DND-41 (cell line): ENCODE measurements at regions not wholly inside any gene's neighbourhood (a gene's known extent, or its start where the extent isn't known, plus 50 kb on each side); places are given as distances from the start of the nearest gene placed in this dataset.

ENCODE experiments used
- EZH2 ChIP-seq: IDR thresholded peaks from 3 replicates; pipeline ENCODE4 v1.6.1; 2012; ENCODE audit warnings: borderline replicate concordance, low read depth, mild to moderate bottlenecking, moderate library complexity, low read length, inconsistent platforms; ENCODE audit not compliant: severe bottlenecking
- TF ChIP-seq, protein P1 (sequence below): IDR thresholded peaks from 2 replicates; pipeline ENCODE4 v1.5.1; 2012; ENCODE audit warnings: borderline replicate concordance, low read length, moderate library complexity, mild to moderate bottlenecking; ENCODE audit not compliant: poor library complexity, severe bottlenecking; ENCODE audit errors: extremely low read depth

DNA sequence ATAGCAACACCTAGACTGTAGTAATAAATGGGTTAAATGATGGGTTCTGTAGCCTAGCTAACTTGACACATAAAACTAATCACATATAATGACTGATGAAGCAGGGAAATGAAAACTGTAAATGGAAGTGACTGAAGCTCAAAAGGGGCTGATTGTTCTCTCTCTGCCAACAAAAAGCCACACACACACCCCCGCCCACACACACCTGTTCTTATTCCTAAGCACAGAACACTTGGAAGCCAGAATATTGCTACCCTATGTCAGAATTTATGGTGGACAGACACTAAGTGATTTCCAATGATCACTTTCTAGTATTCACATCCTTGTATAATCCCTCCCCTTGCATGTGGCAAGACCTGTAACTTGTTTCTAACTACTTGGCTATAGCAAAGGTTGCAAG is 603.5 kb downstream of the UTRN start:
- TF ChIP-seq, protein P1, sequence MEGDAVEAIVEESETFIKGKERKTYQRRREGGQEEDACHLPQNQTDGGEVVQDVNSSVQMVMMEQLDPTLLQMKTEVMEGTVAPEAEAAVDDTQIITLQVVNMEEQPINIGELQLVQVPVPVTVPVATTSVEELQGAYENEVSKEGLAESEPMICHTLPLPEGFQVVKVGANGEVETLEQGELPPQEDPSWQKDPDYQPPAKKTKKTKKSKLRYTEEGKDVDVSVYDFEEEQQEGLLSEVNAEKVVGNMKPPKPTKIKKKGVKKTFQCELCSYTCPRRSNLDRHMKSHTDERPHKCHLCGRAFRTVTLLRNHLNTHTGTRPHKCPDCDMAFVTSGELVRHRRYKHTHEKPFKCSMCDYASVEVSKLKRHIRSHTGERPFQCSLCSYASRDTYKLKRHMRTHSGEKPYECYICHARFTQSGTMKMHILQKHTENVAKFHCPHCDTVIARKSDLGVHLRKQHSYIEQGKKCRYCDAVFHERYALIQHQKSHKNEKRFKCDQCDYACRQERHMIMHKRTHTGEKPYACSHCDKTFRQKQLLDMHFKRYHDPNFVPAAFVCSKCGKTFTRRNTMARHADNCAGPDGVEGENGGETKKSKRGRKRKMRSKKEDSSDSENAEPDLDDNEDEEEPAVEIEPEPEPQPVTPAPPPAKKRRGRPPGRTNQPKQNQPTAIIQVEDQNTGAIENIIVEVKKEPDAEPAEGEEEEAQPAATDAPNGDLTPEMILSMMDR: no peak
- TF ChIP-seq EZH2: no peak
